Stimulated activated CD8-positive, alpha-beta memory T cell treated with anti-CD3 and anti-CD28 coated beads, Interleukin-15, amount 100 ng/mL, for 24 hours (primary cell): ENCODE measurements at regions not wholly inside any gene's neighbourhood (a gene's known extent, or its start where the extent isn't known, plus 50 kb on each side); places are given as distances from the start of the nearest gene placed in this dataset.

Experiments used
- DNase-seq: peaks from one replicate; pipeline ENCODE4 v3.0.0-alpha.2; 2020; ENCODE audit warnings: low read depth

DNA sequence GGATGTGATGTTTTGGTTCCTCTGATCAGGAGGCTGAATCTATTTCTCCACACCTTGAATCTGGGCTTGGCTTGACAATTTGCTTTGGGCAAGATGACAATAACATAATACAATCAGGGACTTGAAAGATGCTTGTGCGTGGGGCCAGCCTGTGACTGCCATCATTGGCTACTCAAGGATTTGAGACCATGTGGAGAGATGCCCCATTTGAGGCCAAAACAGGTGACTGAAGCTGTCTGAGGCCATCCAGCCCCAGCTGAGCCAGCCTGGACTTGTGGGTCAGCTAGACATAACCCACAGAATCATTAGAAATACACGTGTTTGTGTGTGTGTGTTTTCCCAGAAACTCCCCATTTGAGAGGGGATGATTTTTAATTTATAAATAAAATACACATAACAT is 421.5 kb downstream of the PTPRU start:
- no peak for DNase-seq

DNA sequence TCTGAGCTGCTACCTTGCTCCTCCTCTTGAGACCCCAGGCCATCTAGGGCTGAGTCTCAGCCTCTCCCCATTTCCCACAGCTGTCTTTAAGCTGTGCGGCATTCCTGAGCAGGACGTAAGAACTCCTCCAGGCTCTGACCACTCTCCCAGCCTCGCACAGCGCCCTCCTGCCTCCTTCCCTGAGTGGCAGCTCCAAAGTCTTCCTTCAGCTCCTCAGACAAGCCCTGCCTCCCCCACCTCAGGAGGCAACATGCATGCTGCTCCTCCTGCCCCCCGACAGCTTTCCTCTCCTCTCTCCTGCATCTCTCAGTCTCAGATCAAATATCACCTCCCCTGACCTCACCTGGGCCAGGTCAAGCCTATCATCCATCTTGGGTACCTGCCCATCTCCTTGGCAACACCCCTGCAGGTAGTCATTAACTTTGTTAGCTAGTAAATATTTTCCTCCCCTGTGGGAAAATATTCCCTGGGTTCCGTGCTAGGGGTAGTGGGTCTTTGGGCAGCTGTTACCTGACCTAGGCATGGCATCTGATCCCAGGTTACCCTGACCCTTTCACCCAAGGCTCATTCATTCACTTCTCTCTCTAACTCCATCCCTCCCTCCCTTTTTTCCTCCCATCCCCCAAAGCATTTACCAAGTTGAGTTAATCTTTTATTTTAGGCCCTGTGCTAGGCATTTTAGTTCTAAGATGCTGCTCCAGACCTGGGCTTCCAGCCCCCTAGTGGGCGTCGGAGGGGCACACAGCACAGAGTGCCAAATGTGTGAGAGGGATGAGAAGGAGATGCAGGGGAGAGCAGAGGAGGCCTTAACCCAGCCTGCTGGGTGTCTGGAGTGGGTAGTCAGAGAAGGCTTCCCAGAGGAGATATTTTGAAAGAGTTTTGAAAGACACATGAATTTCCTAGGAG is 419.9 kb downstream of the PTPRU start:
- DNase-seq = no peak

DNA sequence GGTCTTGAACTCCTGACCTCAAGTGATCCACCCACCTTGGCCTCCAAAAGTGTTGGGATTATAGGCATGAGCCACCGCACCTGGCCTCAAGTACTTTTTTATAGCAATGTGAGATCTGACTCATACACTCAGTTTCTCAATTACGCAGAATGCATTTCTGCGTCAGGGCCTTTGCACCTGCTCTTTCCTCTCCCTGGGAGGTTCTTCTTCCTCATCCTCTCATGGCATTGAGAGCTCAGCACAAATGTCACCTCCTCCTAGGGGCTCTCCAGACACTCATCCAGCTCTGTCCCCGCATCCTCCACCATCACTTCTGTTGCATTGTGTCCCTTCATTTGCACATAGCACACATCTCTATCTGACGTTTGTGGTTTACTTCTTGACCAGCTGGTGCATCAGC is 418.8 kb downstream of the PTPRU start:
- DNase-seq = no peak

DNA sequence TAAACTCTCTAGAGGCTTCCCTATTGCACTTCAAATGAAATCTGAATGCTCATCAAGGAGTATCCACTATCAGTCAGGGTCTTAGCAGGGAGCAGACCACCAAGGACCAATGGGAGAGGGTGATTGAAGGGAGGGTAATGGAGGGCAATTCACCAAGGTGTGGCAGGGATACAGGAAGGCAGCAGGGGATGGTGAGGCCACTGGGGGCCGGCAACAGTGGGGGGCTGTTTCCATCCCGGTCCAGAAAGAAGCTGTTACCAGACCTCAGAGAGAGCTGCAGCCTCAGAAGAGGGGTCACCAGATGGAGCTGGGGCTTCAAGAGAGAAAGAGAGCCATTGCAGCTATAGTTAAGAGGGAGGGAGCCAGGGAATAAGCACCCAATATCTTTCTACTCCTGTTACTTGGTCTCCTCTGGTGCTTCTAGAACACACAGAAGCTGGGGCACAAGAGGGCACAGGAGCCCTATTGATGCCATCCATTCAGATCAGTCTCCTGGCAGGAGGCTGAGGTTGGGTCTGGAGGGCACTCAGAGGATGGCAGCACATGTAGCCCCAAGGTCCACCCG is 417.6 kb downstream of the PTPRU start:
- DNase-seq = no peak

DNA sequence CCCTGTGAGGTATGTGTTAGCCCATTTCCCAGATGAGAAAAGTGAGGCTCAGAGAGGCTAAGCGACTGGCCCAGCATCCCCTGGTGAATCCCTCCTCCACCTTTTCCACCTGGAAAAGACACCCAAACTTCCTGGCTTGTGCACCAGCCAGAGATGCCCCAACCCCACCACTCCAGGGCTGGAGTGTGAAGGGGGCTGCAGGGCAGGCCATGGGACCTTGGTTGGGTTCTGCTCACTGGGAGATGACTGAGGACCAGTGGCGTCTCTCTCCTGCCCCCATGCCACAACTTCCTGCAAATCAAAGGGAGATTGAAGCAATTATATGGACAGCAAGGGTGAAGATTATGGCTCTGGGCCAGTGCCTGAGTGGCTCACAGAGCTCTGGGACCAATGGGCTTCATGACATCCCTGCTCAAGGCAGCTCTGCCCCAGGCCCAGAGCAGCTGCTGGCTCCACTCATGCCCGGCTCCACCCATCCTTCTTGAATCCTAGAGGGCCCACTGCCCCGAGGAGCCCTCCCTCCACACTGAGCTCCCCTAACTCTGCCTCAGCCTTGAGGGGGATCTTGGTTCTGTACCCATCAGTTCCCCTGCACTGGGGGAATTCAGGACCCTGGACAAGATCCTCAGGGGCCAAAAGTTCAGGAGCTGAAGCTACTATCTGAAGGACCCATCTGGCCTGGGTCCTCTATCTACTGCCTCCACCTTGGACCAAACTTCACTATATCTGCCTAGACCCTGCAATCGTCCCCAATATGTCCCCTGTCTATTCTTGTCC is 416.9 kb downstream of the PTPRU start:
- no peak for DNase-seq

DNA sequence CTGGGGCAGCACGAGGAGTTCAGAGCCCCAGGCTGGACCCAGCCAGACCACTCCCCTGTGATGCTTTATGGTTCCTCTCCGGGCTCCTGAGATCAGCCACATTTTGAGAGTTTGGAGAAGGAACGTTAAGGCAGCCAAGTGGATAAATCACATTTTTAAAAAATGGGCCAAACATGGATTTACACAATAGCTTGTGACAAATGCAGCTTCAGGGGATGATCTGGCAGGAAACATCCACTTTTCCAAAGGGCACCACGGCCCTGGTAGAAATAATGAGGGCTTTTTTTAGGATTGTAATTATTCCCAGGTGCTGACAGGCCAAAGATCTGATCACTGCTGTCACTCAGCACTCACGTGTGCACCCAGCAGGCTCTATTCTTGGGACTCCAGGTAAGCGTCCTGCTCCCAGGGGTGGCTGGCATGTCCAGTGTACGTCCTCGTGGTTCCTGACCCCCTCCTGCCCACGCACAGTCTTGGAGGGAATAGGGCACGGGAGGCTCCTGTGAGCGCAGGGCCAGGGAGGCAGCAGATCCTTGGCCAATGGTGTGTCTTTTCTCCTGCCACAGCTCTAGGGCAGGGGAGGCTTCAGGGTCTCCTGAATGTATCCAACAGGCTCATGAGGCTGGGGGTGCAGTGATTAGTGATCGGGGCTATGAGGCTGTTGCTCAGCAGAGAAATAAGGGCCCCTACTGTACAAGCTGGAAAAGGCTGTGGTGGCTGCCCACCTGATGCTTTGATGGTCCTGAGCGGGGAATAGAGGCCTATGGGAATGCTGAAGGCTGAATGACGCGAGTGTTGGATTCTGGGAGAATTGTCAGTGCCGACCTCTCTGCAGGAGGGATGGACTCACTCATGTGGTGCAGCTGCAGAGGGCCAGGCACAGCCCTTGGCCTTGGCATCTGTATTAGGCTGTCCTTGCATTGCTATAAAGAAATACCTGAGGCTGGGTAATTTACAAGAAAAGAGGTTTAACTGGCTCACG is 415.7 kb downstream of the PTPRU start:
- no peak for DNase-seq

DNA sequence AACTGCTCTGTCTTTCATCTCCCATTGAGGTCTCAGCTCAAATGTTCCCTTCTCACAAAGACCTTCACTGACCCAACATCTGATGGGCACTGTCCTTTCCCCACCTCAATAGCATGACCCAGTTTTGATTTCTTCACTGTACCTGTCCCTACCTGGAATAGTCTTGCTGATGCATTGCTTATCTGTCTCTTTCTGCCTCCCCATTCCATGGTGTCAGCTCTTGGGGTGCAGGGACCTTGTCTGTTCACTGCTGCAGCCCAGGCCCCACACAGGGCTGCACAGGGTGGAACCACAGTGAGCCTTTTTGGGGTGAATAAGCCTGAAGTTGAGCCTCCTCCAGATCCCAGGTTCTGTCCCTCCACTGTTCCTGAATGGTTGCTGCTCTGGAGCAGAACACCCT is 414.9 kb downstream of the PTPRU start:
- no peak for DNase-seq

DNA sequence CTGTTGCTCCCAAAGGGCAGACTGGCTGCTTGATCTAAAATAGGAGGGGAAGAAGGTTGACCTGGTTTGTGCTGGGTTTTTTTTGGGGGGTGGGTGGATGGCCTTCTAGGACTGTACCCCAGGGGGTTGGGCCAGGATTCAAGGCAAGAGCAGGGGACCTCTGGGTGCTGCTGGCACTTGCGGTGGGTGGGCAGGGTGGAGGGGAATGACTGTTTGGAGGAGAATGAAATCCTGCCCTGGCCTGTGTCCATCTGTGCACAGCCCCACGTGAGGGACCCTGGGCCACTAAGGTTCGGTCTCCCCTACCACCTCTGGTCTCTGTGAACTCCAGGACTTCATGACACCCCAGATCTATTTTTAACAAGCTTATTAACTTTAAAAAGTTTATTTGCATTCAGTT is 414.2 kb downstream of the PTPRU start:
- no peak for DNase-seq

DNA sequence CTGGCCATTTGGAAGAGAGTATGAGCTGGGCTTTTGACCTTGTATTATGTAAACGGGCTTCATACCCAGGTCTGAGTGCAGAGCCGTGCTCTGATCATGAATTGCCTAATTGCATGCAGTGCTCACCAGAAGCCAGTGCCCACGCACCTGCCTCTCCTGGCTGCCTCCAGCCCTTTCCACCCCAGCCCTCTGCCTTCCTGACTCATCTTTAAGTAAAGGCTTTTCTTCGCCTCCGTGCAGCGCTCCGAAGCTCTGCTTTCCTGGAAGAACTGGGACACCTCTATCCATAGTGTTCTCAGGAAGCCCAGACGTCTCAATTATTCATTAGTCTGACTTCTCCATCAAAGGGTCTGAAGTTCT is 413.7 kb downstream of the PTPRU start:
- no peak for DNase-seq

DNA sequence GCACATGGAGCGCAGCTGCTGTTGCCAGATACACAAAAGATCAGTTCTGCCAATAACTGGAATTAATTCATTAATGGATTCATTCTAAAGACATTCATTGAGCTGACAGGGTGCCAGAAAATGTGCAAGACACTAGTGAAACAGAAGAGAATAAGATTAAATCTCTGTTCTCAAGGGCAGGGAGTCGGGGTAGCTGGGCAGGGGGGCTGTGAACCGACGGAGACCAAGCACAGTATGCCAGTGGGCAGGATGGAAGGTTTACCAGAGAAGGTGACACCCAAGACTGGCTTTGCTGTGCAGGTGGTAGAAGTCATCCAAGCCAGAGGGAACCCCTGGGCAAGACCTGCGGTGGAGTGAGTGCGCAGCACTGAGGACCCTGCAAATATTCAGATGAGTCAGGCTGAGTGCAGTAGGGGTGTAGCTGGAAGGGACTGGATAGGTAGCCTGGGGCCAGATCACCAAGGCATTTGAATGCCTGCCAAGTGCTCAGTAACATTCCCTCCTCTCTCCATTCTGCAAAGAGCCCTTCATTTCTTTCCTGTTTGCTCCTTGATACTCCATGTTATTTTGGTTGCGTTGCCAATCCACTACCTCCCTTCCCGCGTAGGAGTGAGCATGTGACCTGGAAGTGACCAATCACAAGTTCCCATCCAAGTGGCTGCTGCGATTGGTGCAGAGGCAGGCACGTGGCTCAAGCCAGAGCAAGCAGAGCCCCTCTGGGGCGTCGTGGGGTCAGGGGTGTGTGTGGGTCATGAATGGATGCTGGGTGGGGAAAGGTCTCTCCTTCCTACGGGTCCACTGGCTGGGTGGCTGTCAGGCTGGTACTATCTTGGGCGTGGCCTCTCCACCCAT is 413.1 kb downstream of the PTPRU start:
- no peak for DNase-seq

DNA sequence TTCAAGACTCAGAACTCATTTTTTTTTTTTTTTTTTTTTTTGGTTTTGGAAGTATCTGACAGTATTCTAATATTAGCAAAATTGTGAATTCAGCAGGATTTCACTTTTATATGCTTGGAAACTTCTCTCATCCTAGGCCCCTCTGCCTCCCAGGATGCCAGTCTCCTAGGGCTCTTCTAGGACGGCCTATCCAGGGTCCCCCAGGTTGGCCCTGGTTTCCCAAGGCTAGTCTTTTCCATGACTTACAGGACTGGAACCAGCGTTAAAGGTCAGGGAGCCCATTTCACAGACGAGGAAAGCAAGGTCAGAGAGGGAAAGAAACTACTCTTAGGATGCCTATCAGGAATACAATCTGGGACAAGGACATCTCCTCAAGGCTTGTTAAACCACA is 412.5 kb downstream of the PTPRU start:
- DNase-seq = no peak

DNA sequence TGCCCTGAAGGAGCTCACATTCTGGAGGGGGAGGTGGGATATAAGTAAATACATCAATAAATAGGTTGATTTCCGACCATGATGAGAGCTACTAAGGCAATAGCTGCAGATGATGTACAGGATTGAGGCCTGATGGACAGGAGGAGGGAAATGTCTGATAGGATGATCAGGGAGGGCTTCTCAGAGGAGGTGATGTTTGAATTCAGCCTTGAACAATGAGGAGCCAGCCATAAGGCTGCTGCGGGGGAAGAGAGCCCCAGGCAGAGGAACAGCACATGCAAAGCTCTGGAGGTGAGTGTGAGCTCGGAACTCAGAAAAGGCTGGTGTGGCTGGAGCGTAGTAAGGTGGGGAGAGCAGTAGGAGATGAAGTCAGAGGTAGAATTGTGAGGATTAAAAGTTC is 411.7 kb downstream of the PTPRU start:
- DNase-seq = no peak

DNA sequence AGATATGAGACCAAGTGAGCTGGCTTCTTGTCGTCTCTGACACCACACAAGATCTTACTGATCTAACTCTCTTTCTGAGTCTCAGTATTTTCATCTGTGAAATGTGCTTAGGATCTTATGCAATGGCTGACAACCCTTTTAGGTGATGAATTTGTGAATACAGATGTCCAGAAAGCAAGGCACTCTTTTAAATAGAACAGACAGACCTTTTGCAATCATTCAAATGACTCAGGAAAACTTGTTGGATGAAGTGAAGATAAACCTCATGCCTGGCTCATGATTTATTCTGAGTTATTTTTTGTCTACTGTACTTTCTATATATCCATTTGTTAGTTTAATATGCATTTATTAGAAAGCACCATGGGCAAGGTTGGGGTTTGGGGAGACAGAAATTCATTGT is 411.3 kb downstream of the PTPRU start:
- DNase-seq = no peak

DNA sequence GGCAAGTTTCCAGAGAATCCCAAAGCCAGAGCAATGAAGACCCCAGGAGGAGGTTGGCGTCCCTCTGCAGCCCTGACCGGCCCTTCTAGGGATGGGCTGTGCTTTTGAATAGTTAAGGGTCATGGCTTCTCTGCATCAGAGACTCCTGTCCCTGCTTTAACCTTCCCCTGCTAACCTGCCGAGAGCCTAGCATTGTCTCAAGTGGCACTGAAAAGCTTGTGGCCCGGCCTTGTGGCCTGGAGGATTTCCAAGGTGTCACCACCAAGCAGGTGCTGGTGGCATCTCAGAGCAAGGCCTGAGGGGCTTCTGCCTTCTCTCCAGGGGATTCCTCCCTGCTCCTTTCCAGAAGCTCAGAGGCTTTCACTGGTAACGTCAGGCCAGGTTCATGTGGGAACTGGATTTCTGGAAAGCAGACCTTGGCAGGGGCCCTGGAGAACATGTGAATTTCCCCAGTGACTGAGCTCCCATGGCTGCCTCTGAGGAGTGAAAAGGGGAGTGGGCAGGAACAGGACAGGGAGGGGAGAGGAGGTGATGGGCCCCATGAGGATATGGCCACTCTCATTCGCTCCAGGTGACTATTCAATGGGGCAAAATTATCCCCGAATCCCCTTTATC is 409.9 kb downstream of the PTPRU start:
- no peak for DNase-seq

DNA sequence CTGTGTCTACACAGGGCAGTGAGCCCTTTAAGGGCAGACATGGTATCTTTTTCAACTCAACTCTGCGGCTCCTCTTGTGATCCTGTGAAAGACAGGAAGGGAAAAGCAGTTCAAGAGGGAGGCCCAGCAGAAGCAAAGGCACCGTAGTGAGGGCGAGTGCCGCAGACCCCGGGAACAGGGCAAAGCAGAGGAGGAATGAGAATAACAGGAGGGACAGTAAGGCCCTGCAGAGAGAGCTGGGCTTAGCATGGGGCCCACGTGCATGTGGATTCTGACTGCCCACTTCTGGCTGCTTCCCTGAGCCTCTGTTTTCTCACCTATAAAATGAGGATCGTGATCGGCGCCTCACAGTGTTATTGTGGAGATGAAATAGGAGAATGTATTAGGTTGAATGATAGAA is 409.3 kb downstream of the PTPRU start:
- no peak for DNase-seq

DNA sequence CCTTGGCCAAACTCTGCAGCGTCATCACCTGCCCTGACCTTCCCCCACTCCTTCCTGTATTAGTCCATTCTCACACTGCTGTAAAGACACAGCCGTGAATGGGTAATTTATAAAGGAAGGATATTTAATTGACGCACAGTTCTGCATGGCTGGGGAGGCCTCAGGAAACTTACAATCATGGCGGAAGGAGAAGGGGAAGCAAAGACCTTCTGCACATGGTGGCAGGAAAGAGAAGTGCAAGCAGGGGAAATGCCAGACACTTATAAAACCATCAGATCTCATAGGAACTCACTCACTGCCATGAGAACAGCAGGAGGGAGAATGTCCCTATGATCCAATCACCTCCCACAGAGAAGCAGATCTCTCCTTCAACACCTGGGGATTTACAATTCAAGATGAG is 408.5 kb downstream of the PTPRU start:
- no peak for DNase-seq

DNA sequence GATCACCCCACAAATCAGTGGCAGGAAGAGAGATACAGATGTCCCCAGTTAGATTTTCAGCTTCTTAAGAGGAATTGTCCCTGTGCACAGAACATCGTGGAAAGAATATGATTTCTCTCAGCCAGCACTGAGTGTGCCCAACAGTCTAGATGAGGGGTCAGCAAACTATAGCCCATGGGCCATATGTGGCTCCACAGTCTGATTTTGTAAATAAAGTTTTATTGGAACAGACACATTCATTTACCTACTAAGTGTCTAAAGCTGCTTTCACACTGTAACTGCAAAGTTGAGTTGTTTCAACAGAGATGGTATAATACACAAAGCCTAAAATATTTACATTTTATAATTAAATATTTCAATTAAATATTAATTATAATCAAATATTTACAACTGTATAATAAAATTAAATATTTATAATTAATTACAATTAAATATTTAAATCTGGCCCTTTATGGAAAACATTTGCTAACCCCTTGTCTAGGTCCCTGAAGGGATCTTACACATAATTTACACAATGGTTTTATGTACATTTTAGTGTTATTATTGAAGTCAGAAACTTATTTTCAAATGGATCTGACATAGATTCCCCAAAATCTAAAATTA is 407.6 kb downstream of the PTPRU start:
- no peak for DNase-seq

DNA sequence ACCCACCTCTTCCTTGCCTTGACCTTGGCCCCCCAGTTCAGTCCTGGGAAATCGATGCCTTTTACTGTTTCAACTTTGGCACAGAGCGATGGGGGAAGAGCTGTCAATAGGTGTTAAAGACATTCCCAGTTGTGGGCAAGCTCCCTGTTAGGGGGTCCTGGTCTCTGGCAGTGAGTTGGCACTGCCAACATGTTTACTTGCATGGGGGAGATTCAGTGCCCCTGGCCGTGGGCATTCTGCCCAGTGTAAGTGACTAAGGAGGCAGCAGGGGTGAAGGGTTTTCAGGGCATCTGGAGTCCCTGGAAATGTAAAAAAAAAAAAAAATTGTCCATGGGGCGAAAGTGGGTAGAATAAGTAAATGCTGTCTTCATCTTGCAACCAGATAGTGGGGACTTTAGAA is 407.0 kb downstream of the PTPRU start:
- no peak for DNase-seq

DNA sequence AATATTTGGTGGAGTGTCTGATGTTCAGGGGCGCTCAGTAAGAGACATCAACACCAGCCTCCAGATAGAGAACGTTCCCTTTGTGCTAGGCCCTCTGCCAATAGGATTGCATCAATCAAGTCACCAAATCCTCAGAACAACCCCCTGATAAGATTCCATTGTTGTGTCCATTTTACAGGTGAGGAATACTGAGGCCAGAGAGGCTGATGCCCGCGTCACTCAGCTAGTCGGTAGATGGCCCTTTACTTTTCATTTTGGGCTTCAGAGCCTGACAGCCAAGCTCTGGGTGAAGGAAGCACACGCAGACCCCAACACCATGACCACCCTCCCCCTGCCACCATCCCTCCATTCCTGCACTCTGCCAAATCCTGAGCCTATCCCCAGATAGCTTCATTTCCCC is 406.2 kb downstream of the PTPRU start:
- DNase-seq = no peak

DNA sequence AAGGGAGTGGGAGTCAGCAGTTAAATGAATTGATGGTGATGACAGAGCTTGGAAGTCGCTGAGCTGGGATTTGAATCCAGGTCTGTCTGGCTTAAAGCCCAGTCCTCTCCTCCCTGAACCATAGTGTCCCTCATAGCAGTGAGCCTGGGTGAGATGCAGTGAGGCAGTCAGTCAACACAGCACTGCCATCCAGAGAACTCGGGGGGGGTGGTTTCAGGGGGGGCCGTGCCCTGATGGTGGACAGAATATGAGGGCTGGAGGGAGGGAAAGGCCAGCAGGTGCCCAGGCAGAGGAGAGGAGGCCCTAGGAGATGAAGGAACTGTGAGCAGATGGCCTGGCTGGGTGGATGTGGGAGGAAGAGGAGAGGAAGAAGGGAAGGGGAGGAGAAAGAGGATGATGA is 405.6 kb downstream of the PTPRU start:
- DNase-seq = no peak
